Loucy (cell line): ENCODE measurements at regions not wholly inside any gene's neighbourhood (a gene's known extent, or its start where the extent isn't known, plus 50 kb on each side); places are given as distances from the start of the nearest gene placed in this dataset.

Source experiments
- CTCF ChIP-seq: fragments of 200-600 bp; sonication (generic); conservative IDR thresholded peaks from 2 replicates; pipeline ENCODE4 v1.5.1; 2014; ENCODE audit warnings: mild to moderate bottlenecking, antibody characterized with exemption, low read length
- EZH2phosphoT487 ChIP-seq: fragments of 200-600 bp; IDR thresholded peaks from 2 replicates; pipeline ENCODE4 v1.6.1; 2018; ENCODE audit warnings: antibody characterized with exemption, mild to moderate bottlenecking, moderate library complexity, borderline replicate concordance

GRCh38 chr2:64288321-64289193 is 144.3 kb upstream of the PELI1 start:
- no peak for TF ChIP-seq CTCF
- TF ChIP-seq EZH2phosphoT487: no peak
